RWPE1 (cell line): ENCODE measurements at regions not wholly inside any gene's neighbourhood (a gene's known extent, or its start where the extent isn't known, plus 50 kb on each side); places are given as distances from the start of the nearest gene placed in this dataset.
"Not testable (repeated sequence)": the region's sequence is repeated elsewhere in the genome, so short reads cannot be mapped to it uniquely, and the experiment has no call there.

Experiments used
- CTCF ChIA-PET: fragments of 350-600 bp; sonication (Branson Sonifier 250); formaldehyde crosslinking; extraction: SDS; loops from one replicate; lab custom pipeline; 2021; lab: Yijun Ruan, JAX
- POLR2A ChIA-PET: fragments of 400-600 bp; formaldehyde crosslinking; extraction: SDS; loops from one replicate; lab custom pipeline; 2020; ENCODE audit warnings: antibody characterized with exemption; ENCODE audit not compliant: low non-redundant PET; lab: Yijun Ruan, JAX
- DNase-seq: peaks from one replicate; pipeline ENCODE4 v3.0.0; 2012; ENCODE audit warnings: low spot score
- H3K27ac ChIP-seq: fragments of 450-650 bp; 2 replicates; pipeline ENCODE4 v1.5.1; 2017
- CTCF ChIP-seq: fragments of 450-650 bp; conservative IDR thresholded peaks from 2 replicates; pipeline ENCODE4 v1.5.1; 2017; ENCODE audit warnings: low read depth, mild to moderate bottlenecking

- ChIA-PET CTCF (interaction anchor here (0.5 to 0.7 kb wide), 3 partner anchors 9 to 174 kb away, joined by 3 to 10 read pairs (median 5); no protein-coding TSS in a partner anchor), POLR2A (no interaction called here)
- no peak for DNase-seq
- no peak for TF ChIP-seq CTCF
- no peak overlapping the region for H3K27ac ChIP-seq
These were observed 50.6 kb upstream of the FER start for GRCh38 chr5:108696951-108697715.

GRCh38 chr5:108696407-108696806 is 51.3 kb upstream of the FER start:
- ChIA-PET CTCF (interaction anchor here (0.5 kb wide), 1 partner anchor 173 kb away, joined by 5 read pairs; no protein-coding TSS in a partner anchor), POLR2A (no interaction called here)
- H3K27ac ChIP-seq, result no peak overlapping the region
- no peak for TF ChIP-seq CTCF
- no peak for DNase-seq

- ChIA-PET CTCF (interaction anchor here (0.7 kb wide), 2 partner anchors 9 to 422 kb away, joined by 4 to 10 read pairs; no protein-coding TSS in a partner anchor), POLR2A (no interaction called here)
- no peak for DNase-seq
- no peak for TF ChIP-seq CTCF
- H3K27ac ChIP-seq, result no peak overlapping the region
These were observed 59.2 kb upstream of the FER start for GRCh38 chr5:108688485-108688884.

GRCh38 chr5:108687595-108688200 is 60.0 kb upstream of the FER start:
- ChIA-PET POLR2A (no interaction called here), CTCF (interaction anchor here (0.6 kb wide), 1 partner anchor 25 kb away, joined by 3 read pairs; no protein-coding TSS in a partner anchor)
- TF ChIP-seq CTCF, result no peak
- no peak for DNase-seq
- H3K27ac ChIP-seq, result no peak overlapping the region

GRCh38 chr5:108686676-108687075 is 61.0 kb upstream of the FER start:
- TF ChIP-seq CTCF, result no peak
- POLR2A ChIA-PET, result no interaction called here
- no peak for DNase-seq
- H3K27ac ChIP-seq, result no peak overlapping the region
- CTCF ChIA-PET, result interaction anchor here (1.3 kb wide), 1 partner anchor 44 kb away, joined by 3 read pairs; no protein-coding TSS in a partner anchor

GRCh38 chr5:108685448-108686216 is 62.1 kb upstream of the FER start:
- DNase-seq, POLR2A ChIA-PET: not testable (repeated sequence)
- CTCF ChIA-PET, result interaction anchor here (1.0 to 1.3 kb wide), 3 partner anchors 42 to 44 kb away, joined by 3 to 4 read pairs (median 4); no protein-coding TSS in a partner anchor

More at GRCh38 chr5:108685448-108686216, 62.1 kb upstream of the FER start:
- H3K27ac ChIP-seq, result not testable (repeated sequence)
